Neural progenitor cell (in vitro differentiated cells): ENCODE measurements at regions not wholly inside any gene's neighbourhood (a gene's known extent, or its start where the extent isn't known, plus 50 kb on each side); places are given as distances from the start of the nearest gene placed in this dataset.
"Not testable (repeated sequence)": the region's sequence is repeated elsewhere in the genome, so short reads cannot be mapped to it uniquely, and the experiment has no call there.

Experiments used
- DNase-seq: peaks from one replicate; pipeline ENCODE4 v3.0.0-alpha.2; 2016; ENCODE audit warnings: low spot score
- H2AFZ ChIP-seq: fragments of 200-600 bp; sonication (generic); replicated peaks from 2 replicates; pipeline ENCODE4 v1.6.1; 2016; ENCODE audit warnings: antibody characterized with exemption
- H3F3A ChIP-seq: fragments of 200-600 bp; sonication (generic); 2 replicates; pipeline ENCODE4 v1.6.1; 2016; ENCODE audit warnings: antibody characterized with exemption, low read depth
- H3K27ac ChIP-seq: fragments of 200-600 bp; sonication (generic); 2 replicates; pipeline ENCODE4 v1.5.1; 2016; ENCODE audit warnings: mild to moderate bottlenecking
- H3K27me3 ChIP-seq: fragments of 200-600 bp; sonication (generic); 2 replicates; pipeline ENCODE4 v1.6.1; 2016; ENCODE audit warnings: mild to moderate bottlenecking, moderate library complexity
- H3K36me3 ChIP-seq: fragments of 200-600 bp; sonication (generic); 2 replicates; pipeline ENCODE4 v1.5.1; 2016
- H3K4me1 ChIP-seq: fragments of 200-600 bp; sonication (generic); 2 replicates; pipeline ENCODE4 v1.6.1; 2016; ENCODE audit warnings: mixed run types
- H3K4me2 ChIP-seq: fragments of 200-600 bp; sonication (generic); 2 replicates; pipeline ENCODE4 v1.6.1; 2016
- H3K4me3 ChIP-seq: fragments of 200-600 bp; sonication (generic); 2 replicates; pipeline ENCODE4 v1.5.1; 2016
- H3K79me2 ChIP-seq: fragments of 200-600 bp; sonication (generic); 2 replicates; pipeline ENCODE4 v1.6.1; 2016; ENCODE audit warnings: low read depth
- H3K9ac ChIP-seq: fragments of 200-600 bp; sonication (generic); 2 replicates; pipeline ENCODE4 v1.6.1; 2016
- H3K9me3 ChIP-seq: fragments of 200-600 bp; sonication (generic); 2 replicates; pipeline ENCODE4 v1.5.1; 2016; ENCODE audit warnings: low read depth
- H4K20me1 ChIP-seq: fragments of 200-600 bp; sonication (generic); 2 replicates; pipeline ENCODE4 v1.6.1; 2016; ENCODE audit warnings: low read depth
- H3K27ac Mint-ChIP-seq: 3 replicates; pipeline ENCODE4 v1.8.0; 2021; ENCODE audit warnings: mixed read lengths
- H3K27me3 Mint-ChIP-seq: 2 replicates; pipeline ENCODE4 v1.8.0; 2022; ENCODE audit warnings: low read depth, mild to moderate bottlenecking, inconsistent platforms, moderate library complexity, mixed read lengths; ENCODE audit not compliant: insufficient read depth
- H3K36me3 Mint-ChIP-seq: 3 replicates; pipeline ENCODE4 v1.8.0; 2021; ENCODE audit warnings: mixed read lengths
- H3K4me1 Mint-ChIP-seq: 3 replicates; pipeline ENCODE4 v1.8.0; 2021; ENCODE audit warnings: mixed read lengths
- H3K4me3 Mint-ChIP-seq: 3 replicates; pipeline ENCODE4 v1.8.0; 2021; ENCODE audit warnings: mild to moderate bottlenecking, moderate library complexity, mixed read lengths
- H3K9me3 Mint-ChIP-seq: 3 replicates; pipeline ENCODE4 v1.8.0; 2020; ENCODE audit warnings: mixed read lengths
- CTCF ChIP-seq: fragments of 200-600 bp; sonication (generic); IDR thresholded peaks from 2 replicates; pipeline ENCODE4 v1.5.1; 2017; ENCODE audit warnings: antibody characterized with exemption, mild to moderate bottlenecking
- EZH2 ChIP-seq: fragments of 200-600 bp; sonication (generic); IDR thresholded peaks from 2 replicates; pipeline ENCODE4 v1.6.1; 2017; ENCODE audit warnings: antibody characterized with exemption, mild to moderate bottlenecking, moderate library complexity
- EZH2phosphoT487 ChIP-seq: fragments of 200-600 bp; sonication (generic); IDR thresholded peaks from 2 replicates; pipeline ENCODE4 v1.6.1; 2017; ENCODE audit warnings: antibody characterized with exemption

GRCh38 chr1:157312082-157312812, 174.1 kb upstream of the ETV3 start:
- DNase-seq: no peak
- Histone ChIP-seq H3K4me3 (no peak overlapping the region), H2AFZ (no peak overlapping the region), H3K4me2 (no peak overlapping the region), H3K36me3 (no peaks in the 10 kb centered on the region), H3K4me1 (no peaks in the 10 kb centered on the region), H4K20me1 (no peaks in the 10 kb centered on the region), H3K9me3 (no peaks in the 10 kb centered on the region), H3K79me2 (no peaks in the 10 kb centered on the region), H3K27ac (no peak overlapping the region), H3K9ac (no peak overlapping the region), H3K27me3 (no peaks in the 10 kb centered on the region), H3F3A (no peaks in the 10 kb centered on the region)
- H3K9me3 Mint-ChIP-seq: no peaks in the 10 kb centered on the region
- peaks cover 9% of the 10 kb centered on the region for H3K4me1 Mint-ChIP-seq
- no peak for TF ChIP-seq CTCF
- no peak for TF ChIP-seq EZH2
- no peak for TF ChIP-seq EZH2phosphoT487
- H3K27me3 Mint-ChIP-seq: peaks cover 2% of the 10 kb centered on the region
- H3K36me3 Mint-ChIP-seq: no peaks in the 10 kb centered on the region
- H3K4me3 Mint-ChIP-seq: no peak overlapping the region
- no peak overlapping the region for H3K27ac Mint-ChIP-seq

GRCh38 chr1:157311730-157312081, 173.5 kb upstream of the ETV3 start:
- Histone ChIP-seq H2AFZ (peak overlapping the region; percentile 76), H3K79me2 (no peaks in the 10 kb centered on the region), H3K4me2 (no peak overlapping the region), H3K36me3 (no peaks in the 10 kb centered on the region), H3K4me3 (no peak overlapping the region), H3K9ac (no peak overlapping the region), H3F3A (no peaks in the 10 kb centered on the region), H3K27ac (no peak overlapping the region), H3K4me1 (no peaks in the 10 kb centered on the region), H3K27me3 (no peaks in the 10 kb centered on the region), H4K20me1 (no peaks in the 10 kb centered on the region), H3K9me3 (no peaks in the 10 kb centered on the region)
- no peak overlapping the region for H3K4me3 Mint-ChIP-seq
- H3K4me1 Mint-ChIP-seq: peaks cover 9% of the 10 kb centered on the region
- DNase-seq: no peak
- H3K9me3 Mint-ChIP-seq: no peaks in the 10 kb centered on the region
- no peak for TF ChIP-seq EZH2
- no peak for TF ChIP-seq EZH2phosphoT487
- TF ChIP-seq CTCF: no peak
- no peaks in the 10 kb centered on the region for H3K36me3 Mint-ChIP-seq
- H3K27me3 Mint-ChIP-seq: peaks cover 2% of the 10 kb centered on the region
- no peak overlapping the region for H3K27ac Mint-ChIP-seq

GRCh38 chr1:157310805-157311729, 172.9 kb upstream of the ETV3 start:
- not testable (repeated sequence) for H3K9ac ChIP-seq, H3K36me3 Mint-ChIP-seq

More at GRCh38 chr1:157310805-157311729, 172.9 kb upstream of the ETV3 start:
- H3K79me2 ChIP-seq, H3K9me3 ChIP-seq, H3K4me1 Mint-ChIP-seq, H3K4me2 ChIP-seq, H4K20me1 ChIP-seq, H3K4me3 Mint-ChIP-seq, H3K9me3 Mint-ChIP-seq, H3K27ac ChIP-seq, H3K4me1 ChIP-seq, H3K27ac Mint-ChIP-seq, H3F3A ChIP-seq, H3K4me3 ChIP-seq, H3K27me3 ChIP-seq, H3K36me3 ChIP-seq, H3K27me3 Mint-ChIP-seq: not testable (repeated sequence)
- peak overlapping the region; percentile 76 for H2AFZ ChIP-seq
- peak; percentile 76 for DNase-seq
- TF ChIP-seq CTCF: peak; percentile 60
